HUES6 (cell line): ENCODE measurements at regions not wholly inside any gene's neighbourhood (a gene's known extent, or its start where the extent isn't known, plus 50 kb on each side); places are given as distances from the start of the nearest gene placed in this dataset.
"Not testable (repeated sequence)": the region's sequence is repeated elsewhere in the genome, so short reads cannot be mapped to it uniquely, and the experiment has no call there.

Experiments used
- H3K27ac ChIP-seq: 2 replicates; pipeline ENCODE4 v1.7.0; 2013; ENCODE audit warnings: low read depth, mild to moderate bottlenecking, low read length, inconsistent platforms
- H3K27me3 ChIP-seq: 2 replicates; pipeline ENCODE4 v1.6.1; 2013; ENCODE audit warnings: low read length; ENCODE audit not compliant: control insufficient read depth, insufficient read depth
- H3K36me3 ChIP-seq: 2 replicates; pipeline ENCODE4 v1.6.1; 2013; ENCODE audit warnings: low read length; ENCODE audit not compliant: control insufficient read depth, insufficient read depth
- H3K4me1 ChIP-seq: 2 replicates; pipeline ENCODE4 v1.6.1; 2013; ENCODE audit warnings: low read length; ENCODE audit not compliant: control insufficient read depth, insufficient read depth
- H3K4me3 ChIP-seq: 2 replicates; pipeline ENCODE4 v1.5.1; 2013; ENCODE audit warnings: low read depth, low read length
- H3K9ac ChIP-seq: one replicate; pipeline ENCODE4 v1.6.1; 2013; ENCODE audit warnings: mild to moderate bottlenecking, low read length
- H3K9me3 ChIP-seq: 2 replicates; pipeline ENCODE4 v1.6.1; 2013; ENCODE audit warnings: low read depth, low read length; ENCODE audit not compliant: control insufficient read depth, insufficient read depth

GRCh38 chr16:60647388-60647787 lies 1388.8 kb downstream of the CDH8 start:
- H3K4me3 ChIP-seq, H3K27ac ChIP-seq, H3K27me3 ChIP-seq, H3K36me3 ChIP-seq, H3K9me3 ChIP-seq, H3K4me1 ChIP-seq, H3K9ac ChIP-seq: not testable (repeated sequence)

DNA sequence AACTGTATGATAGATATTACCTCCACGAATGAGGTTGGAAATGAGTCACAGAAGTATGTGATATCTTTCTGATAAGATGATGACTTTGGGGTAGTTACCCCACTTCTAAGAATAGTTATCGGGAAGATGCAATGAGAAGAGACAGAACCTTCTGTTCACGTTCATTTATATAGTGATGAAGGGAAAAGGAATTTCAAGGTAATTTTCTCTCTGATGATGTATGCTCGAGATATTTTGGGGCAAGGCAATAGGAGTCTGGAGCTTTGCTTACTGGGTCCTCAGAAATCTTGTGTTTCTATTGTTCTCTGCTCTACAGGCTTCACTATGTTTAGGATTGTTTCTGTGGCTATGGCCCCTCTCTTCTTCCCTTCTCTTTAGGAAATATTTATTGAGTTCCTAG lies 1389.6 kb downstream of the CDH8 start:
- no peaks in the 10 kb centered on the region for H3K9me3 ChIP-seq
- no peak overlapping the region for H3K27ac ChIP-seq
- no peak overlapping the region for H3K4me3 ChIP-seq
- no peaks in the 10 kb centered on the region for H3K36me3 ChIP-seq
- H3K27me3 ChIP-seq, result no peaks in the 10 kb centered on the region
- no peak overlapping the region for H3K9ac ChIP-seq
- H3K4me1 ChIP-seq, result peaks cover 4% of the 10 kb centered on the region; the same call in 1 of the 2 replicates

- H3K9ac ChIP-seq, result no peak overlapping the region
- no peak overlapping the region for H3K27ac ChIP-seq
- no peak overlapping the region for H3K4me3 ChIP-seq
- H3K9me3 ChIP-seq, result no peaks in the 10 kb centered on the region
- no peaks in the 10 kb centered on the region for H3K27me3 ChIP-seq
- H3K4me1 ChIP-seq, result peaks cover 4% of the 10 kb centered on the region; the same call in 1 of the 2 replicates
- no peaks in the 10 kb centered on the region for H3K36me3 ChIP-seq
Measured at GRCh38 chr16:60645541-60645940, 1390.7 kb downstream of the CDH8 start.

DNA sequence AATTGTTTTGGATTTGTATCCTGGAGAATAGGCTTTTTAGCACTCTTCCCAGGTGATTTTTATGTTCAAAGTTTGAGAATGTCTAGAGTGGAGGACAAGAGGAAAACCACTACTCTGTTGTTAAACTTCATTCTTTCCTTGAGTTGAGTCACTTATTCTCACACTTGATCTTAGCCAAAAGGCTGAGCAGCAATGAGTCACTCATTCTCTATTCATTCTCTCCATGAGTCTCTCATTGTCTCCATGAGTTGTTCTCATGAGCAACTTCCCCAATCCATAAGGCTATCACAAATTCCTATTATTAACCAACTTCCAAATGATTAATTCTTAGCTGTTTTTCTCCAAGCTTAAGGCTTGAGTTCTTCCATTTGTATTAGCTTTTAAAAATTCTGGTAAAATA lies 1393.3 kb downstream of the CDH8 start:
- no peak overlapping the region for H3K27ac ChIP-seq
- H3K4me3 ChIP-seq, result no peak overlapping the region
- H3K27me3 ChIP-seq, result no peaks in the 10 kb centered on the region
- H3K4me1 ChIP-seq, result peaks cover 4% of the 10 kb centered on the region; the same call in 1 of the 2 replicates
- H3K36me3 ChIP-seq, result no peaks in the 10 kb centered on the region
- H3K9me3 ChIP-seq, result no peaks in the 10 kb centered on the region
- H3K9ac ChIP-seq, result no peak overlapping the region

GRCh38 chr16:60641067-60641665 lies 1395.1 kb downstream of the CDH8 start:
- Histone ChIP-seq H3K4me3 (no peak overlapping the region), H3K9ac (no peak overlapping the region), H3K4me1 (peaks cover 10% of the 10 kb centered on the region), H3K27ac (no peak overlapping the region), H3K27me3 (no peaks in the 10 kb centered on the region), H3K36me3 (no peaks in the 10 kb centered on the region), H3K9me3 (no peaks in the 10 kb centered on the region)

- Histone ChIP-seq H3K4me3 (no peak overlapping the region), H3K9me3 (no peaks in the 10 kb centered on the region), H3K9ac (no peak overlapping the region), H3K4me1 (peaks cover 16% of the 10 kb centered on the region), H3K27ac (no peak overlapping the region), H3K27me3 (no peaks in the 10 kb centered on the region), H3K36me3 (no peaks in the 10 kb centered on the region)
Measured at GRCh38 chr16:60640038-60640437, 1396.2 kb downstream of the CDH8 start.

DNA sequence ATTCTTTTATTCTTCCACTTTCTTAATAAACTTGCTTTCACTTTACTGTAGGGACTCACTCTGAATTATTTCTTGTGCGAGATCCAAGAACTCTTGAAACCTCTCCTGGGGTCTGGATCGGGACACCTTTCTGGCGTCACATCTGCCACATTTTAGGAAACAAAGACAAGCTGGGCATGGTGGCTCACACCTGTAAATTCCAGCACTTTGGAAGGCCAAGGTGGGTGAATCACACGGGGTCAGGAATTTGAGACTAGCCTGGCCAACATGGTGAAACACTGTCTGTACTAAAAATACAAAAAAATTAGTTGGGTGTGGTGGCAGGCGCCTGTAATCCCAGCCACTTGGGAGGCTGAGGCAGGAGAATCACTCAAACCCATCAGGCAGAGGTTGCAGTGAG lies 1399.6 kb downstream of the CDH8 start:
- not testable (repeated sequence) for H3K27ac ChIP-seq, H3K36me3 ChIP-seq, H3K4me3 ChIP-seq, H3K27me3 ChIP-seq, H3K9me3 ChIP-seq, H3K9ac ChIP-seq
- H3K4me1 ChIP-seq, result peaks cover 16% of the 10 kb centered on the region

GRCh38 chr16:60636117-60636516 lies 1400.1 kb downstream of the CDH8 start:
- H3K9ac ChIP-seq, result no peak overlapping the region
- H3K9me3 ChIP-seq, result peaks cover 6% of the 10 kb centered on the region
- no peaks in the 10 kb centered on the region for H3K27me3 ChIP-seq
- no peak overlapping the region for H3K4me3 ChIP-seq
- peaks cover 16% of the 10 kb centered on the region for H3K4me1 ChIP-seq
- H3K36me3 ChIP-seq, result no peaks in the 10 kb centered on the region
- H3K27ac ChIP-seq, result no peak overlapping the region

DNA sequence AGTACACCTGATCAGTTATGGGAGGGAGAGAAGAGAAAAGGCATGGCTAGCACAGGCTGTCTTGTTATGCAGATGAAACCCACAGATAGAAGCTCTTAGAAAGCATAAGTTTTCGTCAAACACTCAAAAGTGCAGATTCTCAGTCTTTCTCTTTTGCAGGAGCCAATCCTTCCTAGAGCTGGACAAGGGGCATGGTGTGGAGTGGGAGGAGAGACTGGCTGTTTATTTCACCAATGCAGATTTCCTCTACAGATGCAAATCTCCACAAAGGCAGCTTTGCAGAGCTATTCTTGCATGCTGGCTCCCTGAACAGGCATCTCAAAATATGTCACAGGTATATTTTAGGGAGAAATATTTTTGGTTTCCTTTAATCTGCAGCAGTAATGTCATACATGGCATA lies 1400.7 kb downstream of the CDH8 start:
- Histone ChIP-seq H3K27me3 (no peaks in the 10 kb centered on the region), H3K36me3 (no peaks in the 10 kb centered on the region), H3K9me3 (peaks cover 6% of the 10 kb centered on the region), H3K4me1 (peaks cover 16% of the 10 kb centered on the region), H3K27ac (no peak overlapping the region), H3K9ac (no peak overlapping the region), H3K4me3 (no peak overlapping the region)

DNA sequence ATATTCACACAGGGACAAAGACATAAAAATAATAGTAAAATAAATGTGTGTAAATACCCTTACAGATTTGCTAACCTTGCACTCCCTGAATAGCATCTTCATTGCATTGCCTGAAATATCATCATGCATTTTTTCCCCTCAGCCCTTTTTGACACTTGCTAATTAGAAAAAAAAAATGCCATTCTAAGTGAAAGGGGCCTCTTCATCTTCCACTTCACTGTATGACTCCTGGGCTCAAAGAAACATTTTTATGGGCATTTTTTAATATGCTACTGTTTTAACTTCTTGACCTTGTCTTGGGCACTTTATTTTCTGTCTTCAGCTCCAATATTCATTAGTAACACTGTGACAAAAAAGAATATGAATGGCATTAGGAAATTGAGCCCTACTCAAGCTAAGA lies 1424.4 kb downstream of the CDH8 start:
- no peak overlapping the region for H3K27ac ChIP-seq
- H3K27me3 ChIP-seq, result no peaks in the 10 kb centered on the region
- no peaks in the 10 kb centered on the region; the same call in 1 of the 2 replicates for H3K4me1 ChIP-seq
- H3K9ac ChIP-seq, result no peak overlapping the region
- no peaks in the 10 kb centered on the region for H3K36me3 ChIP-seq
- no peak overlapping the region for H3K4me3 ChIP-seq
- H3K9me3 ChIP-seq, result no peaks in the 10 kb centered on the region

- H3K36me3 ChIP-seq, result no peaks in the 10 kb centered on the region
- H3K4me1 ChIP-seq, result peaks cover 6% of the 10 kb centered on the region; the same call in 1 of the 2 replicates
- no peak overlapping the region for H3K27ac ChIP-seq
- no peaks in the 10 kb centered on the region for H3K9me3 ChIP-seq
- H3K4me3 ChIP-seq, result no peak overlapping the region
- H3K27me3 ChIP-seq, result no peaks in the 10 kb centered on the region
- H3K9ac ChIP-seq, result no peak overlapping the region
Measured at GRCh38 chr16:60608971-60609370, 1427.3 kb downstream of the CDH8 start.

- not testable (repeated sequence) for H3K27ac ChIP-seq, H3K27me3 ChIP-seq, H3K9ac ChIP-seq, H3K9me3 ChIP-seq, H3K4me1 ChIP-seq, H3K36me3 ChIP-seq, H3K4me3 ChIP-seq
Measured at GRCh38 chr16:60605652-60606051, 1430.6 kb downstream of the CDH8 start.
